ENCODE measurements at regions not wholly inside any gene's neighbourhood (a gene's known extent, or its start where the extent isn't known, plus 50 kb on each side); places are given as distances from the start of the nearest gene placed in this dataset.

- POLR2A ChIA-PET = no interaction called here
These were observed 262.8 kb upstream of the DAPK1 start for GRCh38 chr9:87234854-87235253.

GRCh38 chr9:87236546-87236945 lies 261.1 kb upstream of the DAPK1 start:
- POLR2A ChIA-PET = no interaction called here
- Mint-ChIP-seq H3K36me3 (ENCODE audit: low read depth) (no peaks in the 10 kb centered on the region), H3K9me3 (ENCODE audit: insufficient read depth) (no peaks in the 10 kb centered on the region), H3K4me1 (ENCODE audit: low read depth) (no peaks in the 10 kb centered on the region), H3K4me3 (no peak overlapping the region), H3K27me3 (ENCODE audit: low read depth) (no peaks in the 10 kb centered on the region), H3K27ac (no peak overlapping the region)
- ATAC-seq = no peak
- DNase-seq = no peak
- CTCF ChIA-PET = no interaction called here

More at GRCh38 chr9:87234854-87235253, 262.8 kb upstream of the DAPK1 start:
- DNase-seq = no peak
- H3K27me3 Mint-ChIP-seq (ENCODE audit: low read depth) = no peaks in the 10 kb centered on the region
- ATAC-seq = no peak
- H3K27ac Mint-ChIP-seq = no peak overlapping the region
- H3K4me1 Mint-ChIP-seq (ENCODE audit: low read depth) = no peaks in the 10 kb centered on the region
- H3K4me3 Mint-ChIP-seq = no peak overlapping the region
- no peaks in the 10 kb centered on the region for H3K36me3 Mint-ChIP-seq (ENCODE audit: low read depth)
- H3K9me3 Mint-ChIP-seq (ENCODE audit: insufficient read depth) = no peaks in the 10 kb centered on the region
- CTCF ChIA-PET = no interaction called here

GRCh38 chr9:87237336-87237735 lies 260.3 kb upstream of the DAPK1 start:
- no peaks in the 10 kb centered on the region for H3K36me3 Mint-ChIP-seq (ENCODE audit: low read depth)
- no peaks in the 10 kb centered on the region for H3K9me3 Mint-ChIP-seq (ENCODE audit: insufficient read depth)
- CTCF ChIA-PET = no interaction called here
- H3K27me3 Mint-ChIP-seq (ENCODE audit: low read depth) = no peaks in the 10 kb centered on the region
- H3K27ac Mint-ChIP-seq = no peak overlapping the region
- POLR2A ChIA-PET = no interaction called here
- no peak overlapping the region for H3K4me3 Mint-ChIP-seq
- H3K4me1 Mint-ChIP-seq (ENCODE audit: low read depth) = no peaks in the 10 kb centered on the region
- ATAC-seq (no peak), DNase-seq (no peak)

GRCh38 chr9:87238545-87238944 lies 259.1 kb upstream of the DAPK1 start:
- ATAC-seq = no peak
- Mint-ChIP-seq H3K27ac (no peak overlapping the region), H3K9me3 (ENCODE audit: insufficient read depth) (no peaks in the 10 kb centered on the region), H3K4me1 (ENCODE audit: low read depth) (no peaks in the 10 kb centered on the region), H3K4me3 (no peak overlapping the region), H3K27me3 (ENCODE audit: low read depth) (no peaks in the 10 kb centered on the region), H3K36me3 (ENCODE audit: low read depth) (no peaks in the 10 kb centered on the region)
- ChIA-PET CTCF (no interaction called here), POLR2A (no interaction called here)
- DNase-seq = no peak

- Mint-ChIP-seq H3K4me3 (no peak overlapping the region), H3K36me3 (ENCODE audit: low read depth) (no peaks in the 10 kb centered on the region), H3K9me3 (ENCODE audit: insufficient read depth) (no peaks in the 10 kb centered on the region), H3K4me1 (ENCODE audit: low read depth) (no peaks in the 10 kb centered on the region), H3K27me3 (ENCODE audit: low read depth) (no peaks in the 10 kb centered on the region), H3K27ac (no peak overlapping the region)
- DNase-seq (no peak), ATAC-seq (no peak)
- CTCF ChIA-PET = no interaction called here
- POLR2A ChIA-PET = no interaction called here
These were observed 258.4 kb upstream of the DAPK1 start for GRCh38 chr9:87239312-87239711.

- Mint-ChIP-seq H3K36me3 (ENCODE audit: low read depth) (no peaks in the 10 kb centered on the region), H3K9me3 (ENCODE audit: insufficient read depth) (no peaks in the 10 kb centered on the region), H3K4me3 (no peak overlapping the region), H3K27me3 (ENCODE audit: low read depth) (no peaks in the 10 kb centered on the region), H3K4me1 (ENCODE audit: low read depth) (no peaks in the 10 kb centered on the region), H3K27ac (no peak overlapping the region)
- DNase-seq (no peak), ATAC-seq (no peak)
- ChIA-PET POLR2A (no interaction called here), CTCF (no interaction called here)
These were observed 254.1 kb upstream of the DAPK1 start for GRCh38 chr9:87243602-87244001.

GRCh38 chr9:87245271-87245670 lies 252.4 kb upstream of the DAPK1 start:
- ChIA-PET CTCF (no interaction called here), POLR2A (no interaction called here)
- Mint-ChIP-seq H3K27ac (no peak overlapping the region), H3K36me3 (ENCODE audit: low read depth) (no peaks in the 10 kb centered on the region), H3K4me3 (no peak overlapping the region), H3K4me1 (ENCODE audit: low read depth) (no peaks in the 10 kb centered on the region), H3K9me3 (ENCODE audit: insufficient read depth) (no peaks in the 10 kb centered on the region), H3K27me3 (ENCODE audit: low read depth) (no peaks in the 10 kb centered on the region)
- ATAC-seq (no peak), DNase-seq (no peak)

- no peaks in the 10 kb centered on the region for H3K36me3 Mint-ChIP-seq (ENCODE audit: low read depth)
- H3K4me1 Mint-ChIP-seq (ENCODE audit: low read depth) = no peaks in the 10 kb centered on the region
- H3K27ac Mint-ChIP-seq = no peak overlapping the region
- DNase-seq = no peak
- ChIA-PET POLR2A (no interaction called here), CTCF (no interaction called here)
- no peaks in the 10 kb centered on the region for H3K9me3 Mint-ChIP-seq (ENCODE audit: insufficient read depth)
- H3K27me3 Mint-ChIP-seq (ENCODE audit: low read depth) = no peaks in the 10 kb centered on the region
- H3K4me3 Mint-ChIP-seq = no peak overlapping the region
- no peak for ATAC-seq
These were observed 250.6 kb upstream of the DAPK1 start for GRCh38 chr9:87247097-87247496.

GRCh38 chr9:87249029-87249428 lies 248.6 kb upstream of the DAPK1 start:
- no peaks in the 10 kb centered on the region for H3K27me3 Mint-ChIP-seq (ENCODE audit: low read depth)
- DNase-seq (no peak), ATAC-seq (no peak)
- CTCF ChIA-PET = no interaction called here
- POLR2A ChIA-PET = no interaction called here
- no peaks in the 10 kb centered on the region for H3K9me3 Mint-ChIP-seq (ENCODE audit: insufficient read depth)
- H3K4me1 Mint-ChIP-seq (ENCODE audit: low read depth) = no peaks in the 10 kb centered on the region
- no peaks in the 10 kb centered on the region for H3K36me3 Mint-ChIP-seq (ENCODE audit: low read depth)
- no peak overlapping the region for H3K27ac Mint-ChIP-seq
- H3K4me3 Mint-ChIP-seq = no peak overlapping the region

- H3K27ac Mint-ChIP-seq = no peak overlapping the region
These were observed 247.5 kb upstream of the DAPK1 start for GRCh38 chr9:87250205-87250604.

GRCh38 chr9:87255431-87256155 lies 242.1 kb upstream of the DAPK1 start:
- no peaks in the 10 kb centered on the region for H3K4me1 Mint-ChIP-seq (ENCODE audit: low read depth)
- H3K9me3 Mint-ChIP-seq (ENCODE audit: insufficient read depth) = no peaks in the 10 kb centered on the region
- no peaks in the 10 kb centered on the region for H3K36me3 Mint-ChIP-seq (ENCODE audit: low read depth)
- no peak overlapping the region for H3K4me3 Mint-ChIP-seq
- ATAC-seq = no peak
- no peak overlapping the region for H3K27ac Mint-ChIP-seq
- no peaks in the 10 kb centered on the region for H3K27me3 Mint-ChIP-seq (ENCODE audit: low read depth)
- DNase-seq = no peak
- ChIA-PET CTCF (no interaction called here), POLR2A (no interaction called here)

More at GRCh38 chr9:87250205-87250604, 247.5 kb upstream of the DAPK1 start:
- H3K27me3 Mint-ChIP-seq (ENCODE audit: low read depth) = no peaks in the 10 kb centered on the region
- ATAC-seq (no peak), DNase-seq (no peak)
- H3K4me3 Mint-ChIP-seq = no peak overlapping the region
- ChIA-PET POLR2A (no interaction called here), CTCF (no interaction called here)
- no peaks in the 10 kb centered on the region for H3K4me1 Mint-ChIP-seq (ENCODE audit: low read depth)
- H3K9me3 Mint-ChIP-seq (ENCODE audit: insufficient read depth) = no peaks in the 10 kb centered on the region
- no peaks in the 10 kb centered on the region for H3K36me3 Mint-ChIP-seq (ENCODE audit: low read depth)

GRCh38 chr9:87256973-87257372 lies 240.7 kb upstream of the DAPK1 start:
- DNase-seq (no peak), ATAC-seq (no peak)
- Mint-ChIP-seq H3K4me3 (no peak overlapping the region), H3K27ac (no peak overlapping the region), H3K27me3 (ENCODE audit: low read depth) (no peaks in the 10 kb centered on the region), H3K9me3 (ENCODE audit: insufficient read depth) (no peaks in the 10 kb centered on the region), H3K36me3 (ENCODE audit: low read depth) (no peaks in the 10 kb centered on the region), H3K4me1 (ENCODE audit: low read depth) (no peaks in the 10 kb centered on the region)
- POLR2A ChIA-PET = no interaction called here
- CTCF ChIA-PET = no interaction called here

Measured in activated CD8-positive, alpha-beta T cell treated with anti-CD3 and anti-CD28 coated beads, Interleukin-2, amount 10 ng/mL, durations not matched to agents 7 days and 5 days (primary cell).